Activated naive CD8-positive, alpha-beta T cell treated with anti-CD3 and anti-CD28 coated beads for 36 hours (primary cell): ENCODE measurements at regions not wholly inside any gene's neighbourhood (a gene's known extent, or its start where the extent isn't known, plus 50 kb on each side); places are given as distances from the start of the nearest gene placed in this dataset.
"Not testable (repeated sequence)": the region's sequence is repeated elsewhere in the genome, so short reads cannot be mapped to it uniquely, and the experiment has no call there.

Experiments
- DNase-seq: peaks from one replicate; pipeline ENCODE4 v3.0.0; 2021
- H3K27ac Mint-ChIP-seq: one replicate; pipeline ENCODE4 v1.8.0; 2022; ENCODE audit warnings: mild to moderate bottlenecking, moderate library complexity, mixed read lengths
- H3K27me3 Mint-ChIP-seq: one replicate; pipeline ENCODE4 v1.8.0; 2022; ENCODE audit warnings: mild to moderate bottlenecking, mixed read lengths
- H3K36me3 Mint-ChIP-seq: one replicate; pipeline ENCODE4 v1.8.0; 2021; ENCODE audit warnings: mild to moderate bottlenecking, mixed read lengths
- H3K4me1 Mint-ChIP-seq: one replicate; pipeline ENCODE4 v1.8.0; 2021; ENCODE audit warnings: mixed read lengths
- H3K4me3 Mint-ChIP-seq: one replicate; pipeline ENCODE4 v1.8.0; 2022; ENCODE audit warnings: mild to moderate bottlenecking, moderate library complexity, mixed read lengths
- H3K9me3 Mint-ChIP-seq: one replicate; pipeline ENCODE4 v1.8.0; 2022; ENCODE audit warnings: mixed read lengths

DNA sequence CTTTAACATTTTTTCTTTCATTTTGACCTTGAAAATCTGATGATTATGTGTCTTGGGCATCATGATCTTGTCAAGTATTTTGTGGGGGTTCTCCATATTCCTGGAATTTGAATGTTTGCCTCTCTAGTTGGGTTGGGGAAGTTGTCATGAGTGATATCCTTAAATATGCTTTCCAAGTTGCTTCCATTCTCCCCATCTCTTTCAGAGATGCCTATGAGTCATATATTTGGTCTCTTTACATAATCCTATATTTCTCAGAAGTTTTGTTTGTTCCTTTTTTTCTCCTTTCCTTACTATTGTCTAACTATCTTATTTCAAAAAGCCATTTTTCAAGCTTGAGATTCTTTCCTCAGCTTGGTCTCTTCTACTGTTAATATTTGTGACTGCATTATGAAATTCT is 69.0 kb upstream of the CCDC80 start:
- Mint-ChIP-seq H3K27ac (no peak overlapping the region), H3K27me3 (peaks cover 17% of the 10 kb centered on the region), H3K9me3 (peaks cover 10% of the 10 kb centered on the region), H3K36me3 (no peaks in the 10 kb centered on the region), H3K4me1 (no peaks in the 10 kb centered on the region), H3K4me3 (no peak overlapping the region)
- DNase-seq: no peak

DNA sequence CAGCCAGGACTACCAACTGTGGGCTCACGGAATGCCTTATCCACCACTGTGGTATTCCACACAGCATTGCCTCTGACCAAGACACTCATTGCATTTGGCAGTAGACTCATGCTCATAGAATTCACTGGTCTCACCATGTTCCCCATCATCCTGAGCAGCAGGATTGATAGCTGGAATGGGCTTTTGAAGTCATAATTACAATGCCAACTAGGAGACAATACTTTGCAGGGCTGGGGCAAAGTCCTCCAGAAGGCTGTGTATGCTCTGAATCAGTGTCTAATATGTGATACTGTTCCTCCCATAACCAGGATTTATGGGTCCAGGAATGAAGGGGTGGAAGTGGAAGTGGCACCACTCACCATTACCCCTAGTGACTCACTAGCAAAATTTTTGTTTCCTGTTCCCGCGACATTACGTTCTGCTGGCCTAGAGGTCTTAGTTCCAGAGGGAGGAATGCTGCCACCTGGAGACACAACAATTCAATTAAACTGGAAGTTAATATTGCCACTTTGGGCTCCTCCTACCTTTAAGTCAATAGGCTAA is 58.6 kb upstream of the CCDC80 start:
- DNase-seq: no peak
- Mint-ChIP-seq H3K27me3 (peaks cover 37% of the 10 kb centered on the region), H3K4me1 (no peaks in the 10 kb centered on the region), H3K27ac (no peak overlapping the region), H3K9me3 (peaks cover 5% of the 10 kb centered on the region), H3K4me3 (no peak overlapping the region), H3K36me3 (no peaks in the 10 kb centered on the region)

DNA sequence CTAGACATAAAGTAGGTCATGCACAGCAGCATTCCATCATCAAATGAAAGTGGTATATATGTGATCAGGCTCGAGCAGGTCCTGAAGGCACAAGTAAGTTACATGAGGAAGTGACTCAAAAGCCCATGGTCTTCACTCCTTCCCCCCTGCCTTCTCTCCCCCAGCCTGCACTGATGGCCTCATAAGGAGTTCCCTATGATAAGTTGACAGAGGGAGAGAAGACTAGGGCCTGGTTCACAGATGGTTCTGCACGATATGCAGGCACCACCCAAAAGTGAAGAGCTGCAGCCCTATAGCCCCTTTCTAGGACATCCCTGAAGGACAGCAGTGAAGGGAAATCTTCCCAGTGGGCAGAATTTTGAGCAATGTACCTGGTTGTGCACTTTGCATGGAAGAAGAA is 57.5 kb upstream of the CCDC80 start:
- not testable (repeated sequence) for H3K9me3 Mint-ChIP-seq, H3K36me3 Mint-ChIP-seq, H3K27ac Mint-ChIP-seq, H3K4me3 Mint-ChIP-seq, DNase-seq, H3K4me1 Mint-ChIP-seq
- H3K27me3 Mint-ChIP-seq: peaks cover 28% of the 10 kb centered on the region

DNA sequence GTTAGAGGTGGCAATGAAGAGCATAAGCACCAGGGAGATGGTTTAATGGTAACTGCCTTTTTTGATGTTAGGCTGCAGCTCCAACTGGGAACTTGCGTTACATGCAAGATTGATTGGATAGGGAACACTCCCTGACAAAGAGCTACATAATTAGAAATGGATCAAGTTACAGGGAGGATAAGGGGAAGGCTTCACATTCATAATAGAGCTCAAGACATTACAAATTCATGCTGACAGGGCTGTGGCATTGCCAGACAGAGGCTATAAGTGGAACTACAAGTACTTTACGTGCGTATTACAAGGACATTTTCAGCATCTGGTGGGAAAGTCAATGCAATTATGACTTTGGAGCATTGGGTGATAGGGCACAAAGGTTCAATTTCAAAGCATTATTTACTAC is 55.3 kb upstream of the CCDC80 start:
- not testable (repeated sequence) for H3K4me1 Mint-ChIP-seq, H3K4me3 Mint-ChIP-seq, H3K36me3 Mint-ChIP-seq, DNase-seq, H3K9me3 Mint-ChIP-seq, H3K27me3 Mint-ChIP-seq, H3K27ac Mint-ChIP-seq

DNA sequence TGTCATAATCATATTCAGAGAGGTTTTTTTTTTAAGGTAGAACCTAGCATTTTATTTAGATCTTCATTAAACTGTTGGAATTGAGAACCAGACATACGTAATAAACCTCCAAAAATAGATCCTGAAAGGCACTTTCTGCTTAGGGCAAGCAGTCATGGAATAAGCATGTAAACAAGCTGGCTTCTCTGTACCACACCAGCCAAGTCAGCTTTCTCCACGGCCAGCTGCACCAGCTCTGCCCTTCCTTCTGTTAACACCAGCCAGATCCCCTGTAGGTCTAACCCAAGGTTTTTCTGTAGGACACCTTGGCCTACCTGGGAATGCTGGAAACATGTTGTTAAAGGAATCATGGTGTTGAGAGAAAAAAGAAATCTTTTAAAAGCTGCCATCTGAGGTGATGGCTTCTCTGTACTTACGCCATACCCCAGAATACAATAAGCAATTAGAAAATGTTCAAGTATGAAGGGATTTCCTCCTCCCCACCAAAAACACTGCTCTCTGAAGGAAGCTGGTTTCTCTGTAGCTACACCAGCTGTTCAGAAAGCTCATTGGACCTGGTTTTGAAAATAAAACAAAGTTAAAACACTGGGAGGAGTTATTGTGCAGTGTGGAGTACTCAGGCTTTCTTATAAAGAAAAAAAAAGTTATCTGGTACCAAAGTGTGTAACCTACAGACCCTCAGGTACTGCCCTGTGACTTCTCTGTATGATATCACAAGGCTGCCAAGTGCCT is 54.6 kb upstream of the CCDC80 start:
- H3K36me3 Mint-ChIP-seq, H3K27ac Mint-ChIP-seq, DNase-seq, H3K9me3 Mint-ChIP-seq, H3K27me3 Mint-ChIP-seq, H3K4me1 Mint-ChIP-seq, H3K4me3 Mint-ChIP-seq: not testable (repeated sequence)

DNA sequence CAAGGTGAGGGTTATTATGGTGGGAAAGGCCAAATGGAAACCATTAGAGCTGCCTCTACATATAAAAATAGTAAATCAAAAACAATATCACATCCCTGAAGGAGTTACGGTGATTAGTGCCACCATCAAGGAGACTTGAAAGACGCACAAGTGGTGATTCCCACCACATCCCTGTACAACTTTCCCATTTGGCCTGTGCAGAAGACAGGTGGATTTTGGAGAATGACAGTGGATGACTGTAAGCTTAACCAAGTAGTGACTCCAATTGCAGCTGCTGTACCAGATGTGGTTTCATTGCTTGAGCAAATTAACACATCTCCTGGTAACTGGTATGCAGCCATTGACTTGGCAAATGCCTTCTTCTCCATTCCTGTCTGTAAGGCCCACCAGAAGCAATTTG is 54.0 kb upstream of the CCDC80 start:
- not testable (repeated sequence) for DNase-seq, H3K9me3 Mint-ChIP-seq, H3K36me3 Mint-ChIP-seq, H3K27me3 Mint-ChIP-seq, H3K27ac Mint-ChIP-seq, H3K4me1 Mint-ChIP-seq, H3K4me3 Mint-ChIP-seq

DNA sequence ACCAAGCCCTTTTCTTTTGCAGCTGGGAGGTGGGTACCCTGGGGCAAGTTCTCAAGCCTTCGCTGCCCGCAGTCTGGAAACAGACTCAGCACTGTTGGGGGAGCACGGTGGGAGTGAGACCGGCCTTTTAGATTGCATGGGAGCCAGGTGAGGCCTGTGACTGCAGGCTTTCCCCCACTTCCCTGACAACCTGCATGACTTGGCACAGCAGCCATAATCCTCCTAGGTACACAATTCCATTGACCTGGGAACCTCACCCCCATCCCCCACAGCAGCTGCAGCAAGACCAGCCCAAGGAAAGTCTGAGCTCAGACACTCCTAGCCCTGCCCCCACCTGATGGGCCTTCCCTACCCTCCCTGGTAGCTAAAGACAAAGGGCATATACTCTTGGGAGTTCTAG is 52.2 kb upstream of the CCDC80 start:
- Mint-ChIP-seq H3K4me3 (no peak overlapping the region), H3K9me3 (no peaks in the 10 kb centered on the region), H3K36me3 (no peaks in the 10 kb centered on the region), H3K27ac (no peak overlapping the region), H3K27me3 (no peaks in the 10 kb centered on the region), H3K4me1 (peaks cover 10% of the 10 kb centered on the region)
- DNase-seq: no peak
